ENCODE measurements at regions not wholly inside any gene's neighbourhood (a gene's known extent, or its start where the extent isn't known, plus 50 kb on each side); places are given as distances from the start of the nearest gene placed in this dataset.

GRCh38 chr22:47920380-47920959 is 1158.0 kb downstream of the TBC1D22A start:
- TF ChIP-seq CTCF (IDR thresholded peaks at IDR 0.05), result no peak
- Mint-ChIP-seq H3K4me3 (no peak overlapping the region), H3K36me3 (ENCODE audit: low read depth) (peaks cover 11% of the 10 kb centered on the region), H3K4me1 (ENCODE audit: low read depth) (no peaks in the 10 kb centered on the region), H3K27ac (no peak overlapping the region), H3K9me3 (peaks cover 76% of the 10 kb centered on the region), H3K27me3 (ENCODE audit: insufficient read depth) (peaks cover 4% of the 10 kb centered on the region; the same call in 1 of the 2 replicates)
- DNase-seq, result no peak

DNA sequence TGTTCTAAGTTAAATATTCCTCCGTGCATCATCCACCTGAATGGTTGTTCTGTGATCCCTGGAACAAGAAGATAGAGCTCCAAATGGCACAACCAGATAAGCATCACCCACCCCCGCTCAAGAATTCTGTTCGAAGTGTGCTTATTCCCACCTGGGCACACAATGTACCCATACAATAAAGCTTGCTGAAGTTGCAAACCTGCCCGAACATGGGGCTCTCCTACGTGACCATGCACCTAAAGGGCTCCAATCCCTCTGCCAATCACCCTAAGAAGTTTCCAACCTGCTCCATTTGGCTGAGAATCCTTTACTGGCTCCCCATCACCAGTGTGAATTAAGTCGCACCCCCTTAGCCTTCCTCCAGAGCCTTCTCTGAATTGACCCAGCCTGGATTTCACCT is 1157.4 kb downstream of the TBC1D22A start:
- H3K27ac Mint-ChIP-seq, result no peak overlapping the region
- no peak overlapping the region for H3K4me3 Mint-ChIP-seq
- no peak for DNase-seq
- H3K4me1 Mint-ChIP-seq (ENCODE audit: low read depth), result no peaks in the 10 kb centered on the region
- peaks cover 11% of the 10 kb centered on the region for H3K36me3 Mint-ChIP-seq (ENCODE audit: low read depth)
- H3K9me3 Mint-ChIP-seq, result peaks cover 73% of the 10 kb centered on the region
- no peak for TF ChIP-seq CTCF (IDR thresholded peaks at IDR 0.05)
- peaks cover 4% of the 10 kb centered on the region; the same call in 1 of the 2 replicates for H3K27me3 Mint-ChIP-seq (ENCODE audit: insufficient read depth)

DNA sequence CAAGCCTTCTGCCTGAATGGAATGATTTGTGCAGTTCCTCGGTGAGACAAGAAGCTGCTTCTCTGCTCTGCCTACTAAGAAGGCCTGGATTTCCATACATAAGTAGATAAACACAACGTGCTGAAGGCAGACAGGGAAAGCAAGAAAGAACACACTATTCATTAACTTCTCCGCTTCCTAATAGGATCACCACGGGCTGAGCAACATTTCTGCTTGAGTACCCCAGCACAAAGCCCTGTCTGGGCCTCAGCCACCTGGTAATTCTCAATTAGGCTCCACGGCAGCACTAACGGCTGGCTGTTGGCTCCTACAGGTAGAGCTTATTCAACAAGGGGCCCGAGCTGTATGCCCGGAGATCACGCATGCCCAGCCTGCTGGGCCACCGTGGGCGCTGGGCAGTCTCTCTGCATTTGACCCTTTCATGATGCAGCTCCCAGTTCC is 1156.6 kb downstream of the TBC1D22A start:
- Mint-ChIP-seq H3K9me3 (peaks cover 72% of the 10 kb centered on the region), H3K4me1 (ENCODE audit: low read depth) (no peaks in the 10 kb centered on the region), H3K4me3 (no peak overlapping the region)

DNA sequence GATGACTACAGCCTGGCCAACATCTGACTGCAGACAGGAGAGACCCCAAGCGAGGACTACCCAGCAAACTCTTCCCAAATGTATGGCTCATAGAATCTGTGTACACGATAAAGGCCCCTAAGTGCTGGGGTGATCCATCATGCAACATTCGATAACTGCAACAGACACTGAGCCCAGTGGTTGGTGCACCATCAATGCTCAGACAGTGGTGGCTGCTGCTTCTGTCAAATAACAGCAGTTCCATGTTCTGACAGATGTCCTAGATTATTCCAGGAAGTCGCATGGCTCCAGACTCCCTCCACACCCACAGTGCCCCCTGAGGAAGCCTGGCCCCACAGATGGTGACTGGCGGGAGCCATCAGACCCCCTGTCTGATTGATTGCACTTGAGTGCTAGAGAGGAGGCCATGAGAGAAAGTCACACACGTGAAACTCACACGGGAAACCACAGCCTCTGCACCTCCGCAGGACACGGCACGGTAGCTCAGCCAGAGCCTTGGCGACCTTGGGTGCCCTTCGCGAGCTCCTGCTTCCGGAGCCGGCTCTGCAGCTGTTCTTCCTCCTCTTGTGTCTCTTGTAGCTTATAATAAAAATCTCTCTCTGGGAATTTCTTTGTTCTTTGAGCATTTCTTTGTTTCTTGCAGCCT is 1155.9 kb downstream of the TBC1D22A start:
- Mint-ChIP-seq H3K27ac (no peak overlapping the region), H3K36me3 (ENCODE audit: low read depth) (peaks cover 7% of the 10 kb centered on the region), H3K9me3 (peaks cover 72% of the 10 kb centered on the region), H3K4me3 (no peak overlapping the region), H3K27me3 (ENCODE audit: insufficient read depth) (peaks cover 4% of the 10 kb centered on the region; the same call in 1 of the 2 replicates), H3K4me1 (ENCODE audit: low read depth) (no peaks in the 10 kb centered on the region)
- no peak for DNase-seq
- no peak for TF ChIP-seq CTCF (IDR thresholded peaks at IDR 0.05)

More for the DNA sequence above, 1156.6 kb downstream of the TBC1D22A start:
- no peak for TF ChIP-seq CTCF (IDR thresholded peaks at IDR 0.05)
- Mint-ChIP-seq H3K36me3 (ENCODE audit: low read depth) (peaks cover 11% of the 10 kb centered on the region), H3K27me3 (ENCODE audit: insufficient read depth) (peaks cover 4% of the 10 kb centered on the region; the same call in 1 of the 2 replicates), H3K27ac (no peak overlapping the region)
- DNase-seq, result no peak

DNA sequence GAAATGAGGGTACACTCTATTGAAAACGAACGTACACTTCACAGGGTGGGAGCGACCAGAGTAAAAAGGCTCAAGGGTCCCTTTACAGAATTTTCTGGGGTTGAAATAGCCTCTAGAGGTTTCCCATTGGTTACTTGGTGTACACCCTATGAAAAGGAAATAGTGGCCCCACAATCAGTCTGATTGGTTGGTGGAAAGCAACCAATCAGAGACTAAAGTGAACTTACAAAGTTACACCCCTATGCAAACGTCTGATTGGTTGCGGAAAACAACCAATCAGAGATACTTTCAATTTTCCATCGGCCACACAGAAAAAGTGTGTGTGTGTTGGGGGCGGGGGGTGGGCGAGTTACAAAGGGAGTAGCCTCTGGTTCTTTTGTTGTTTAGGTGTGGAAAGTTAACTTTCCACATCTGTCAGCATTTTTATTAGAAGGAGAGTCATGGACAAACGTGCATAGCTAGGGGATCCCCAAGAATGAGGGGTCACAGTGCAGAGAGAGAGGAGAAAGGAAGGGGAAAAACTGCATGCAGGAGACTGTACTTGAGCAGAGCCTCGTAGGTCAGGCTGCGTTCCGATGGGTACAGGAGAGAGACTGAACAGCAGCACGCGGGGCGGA is 1152.1 kb downstream of the TBC1D22A start:
- Mint-ChIP-seq H3K9me3 (peaks cover 70% of the 10 kb centered on the region), H3K27ac (no peak overlapping the region), H3K4me3 (no peak overlapping the region), H3K36me3 (ENCODE audit: low read depth) (peaks cover 1% of the 10 kb centered on the region), H3K27me3 (ENCODE audit: insufficient read depth) (no peaks in the 10 kb centered on the region), H3K4me1 (ENCODE audit: low read depth) (no peaks in the 10 kb centered on the region)
- DNase-seq, result no peak
- no peak for TF ChIP-seq CTCF (IDR thresholded peaks at IDR 0.05)
